Muscle of back (tissue), 3 donors: ENCODE measurements at regions not wholly inside any gene's neighbourhood (a gene's known extent, or its start where the extent isn't known, plus 50 kb on each side); places are given as distances from the start of the nearest gene placed in this dataset.
"Not testable (repeated sequence)": the region's sequence is repeated elsewhere in the genome, so short reads cannot be mapped to it uniquely, and the experiment has no call there.

Source experiments
- DNase-seq, 3 donors: peaks; one replicate each; pipeline versions ENCODE4 v3.0.0 to v3.0.0-alpha.2; 2013

GRCh38 chrX:121433289-121433688 is 385.9 kb downstream of the GLUD2 start:
- DNase-seq: no peak

GRCh38 chrX:121437666-121438065 is 390.3 kb downstream of the GLUD2 start:
- DNase-seq: not testable (repeated sequence)

GRCh38 chrX:121455890-121456289 is 408.5 kb downstream of the GLUD2 start:
- DNase-seq: no peak

GRCh38 chrX:121456315-121456714 is 408.9 kb downstream of the GLUD2 start:
- no peak for DNase-seq

- DNase-seq: no peak
Measured at GRCh38 chrX:121457096-121457495, 409.7 kb downstream of the GLUD2 start.

GRCh38 chrX:121479406-121479805 is 432.0 kb downstream of the GLUD2 start:
- DNase-seq: peak in 1 of 3 donors; percentile 8

- DNase-seq: peak in 1 of 3 donors; percentile 9
Measured at GRCh38 chrX:121496966-121497365, 449.6 kb downstream of the GLUD2 start.

GRCh38 chrX:121504153-121504552 is 456.7 kb downstream of the GLUD2 start:
- DNase-seq: peak in 1 of 3 donors; percentile 1

- DNase-seq: no peak
Measured at GRCh38 chrX:121546317-121546716, 498.9 kb downstream of the GLUD2 start.

GRCh38 chrX:121558886-121559285 is 511.5 kb downstream of the GLUD2 start:
- DNase-seq: no peak

GRCh38 chrX:121562616-121563015 is 515.2 kb downstream of the GLUD2 start:
- DNase-seq: no peak

- no peak for DNase-seq
Measured at GRCh38 chrX:121569609-121570008, 522.2 kb downstream of the GLUD2 start.

- no peak for DNase-seq
Measured at GRCh38 chrX:121570072-121570841, 522.8 kb downstream of the GLUD2 start.

- DNase-seq: no peak
Measured at GRCh38 chrX:121571333-121571732, 523.9 kb downstream of the GLUD2 start.

- DNase-seq: not testable (repeated sequence)
Measured at GRCh38 chrX:121574384-121574783, 527.0 kb downstream of the GLUD2 start.

GRCh38 chrX:121579016-121579760 is 531.8 kb downstream of the GLUD2 start:
- peak in 1 of 3 donors; percentile 13 for DNase-seq

GRCh38 chrX:121581885-121582284 is 534.5 kb downstream of the GLUD2 start:
- DNase-seq: no peak

- peak; percentile 1 to 27 (median 2) for DNase-seq
Measured at GRCh38 chrX:121585626-121586025, 538.2 kb downstream of the GLUD2 start.

GRCh38 chrX:121592884-121593283 is 545.5 kb downstream of the GLUD2 start:
- no peak for DNase-seq

- DNase-seq: no peak
Measured at GRCh38 chrX:121598356-121598755, 550.9 kb downstream of the GLUD2 start.

GRCh38 chrX:121635141-121635540 is 587.7 kb downstream of the GLUD2 start:
- no peak for DNase-seq

- peak in 1 of 3 donors; percentile 5 for DNase-seq
Measured at GRCh38 chrX:121639781-121640180, 592.4 kb downstream of the GLUD2 start.

GRCh38 chrX:121641560-121641959 is 594.1 kb downstream of the GLUD2 start:
- peak in 2 of 3 donors; percentile 10 to 46 for DNase-seq
